ENCODE measurements at regions not wholly inside any gene's neighbourhood (a gene's known extent, or its start where the extent isn't known, plus 50 kb on each side); places are given as distances from the start of the nearest gene placed in this dataset.

DNA sequence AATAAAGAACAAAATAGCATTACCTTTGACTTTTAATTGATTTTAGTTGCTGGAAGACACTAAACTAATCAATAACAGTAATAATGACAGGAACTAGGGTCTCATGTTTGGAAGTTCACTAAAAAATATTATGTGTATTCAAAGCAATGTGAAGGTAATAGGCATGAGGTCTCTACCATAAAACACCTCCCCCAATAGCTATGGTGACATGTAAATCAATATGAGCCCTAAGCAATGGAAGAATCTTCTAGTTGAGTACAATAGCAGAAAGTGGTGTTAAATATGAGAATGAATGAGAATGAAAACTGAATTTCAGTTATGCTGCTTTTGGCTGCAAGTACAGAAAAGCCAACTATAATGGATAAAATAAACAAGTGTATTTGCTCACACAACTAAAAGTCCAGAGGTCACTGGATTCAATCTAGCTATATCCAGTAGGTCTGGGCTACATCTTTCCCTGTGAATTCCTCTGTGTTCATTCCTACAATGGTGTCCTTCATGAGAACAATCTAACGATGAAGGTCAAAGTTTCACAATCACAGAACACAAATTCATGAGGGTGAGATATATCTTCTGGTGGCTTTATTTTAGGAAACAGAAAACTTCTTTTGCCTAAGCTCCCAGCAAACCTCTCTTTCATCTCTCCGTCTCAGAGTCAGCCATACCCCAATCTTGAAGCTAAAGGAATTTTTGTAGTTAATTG is 728.0 kb downstream of the FSCB start:
- DNase-seq (ENCODE audit: low spot score) = no peak
- Histone ChIP-seq H3K4me1 (ENCODE audit: insufficient read depth, low read length, poor library complexity, severe bottlenecking) (no peaks in the 10 kb centered on the region), H3K9me3 (ENCODE audit: low read depth, low read length, poor library complexity, severe bottlenecking) (peaks cover 3% of the 10 kb centered on the region), H3K4me3 (ENCODE audit: low read depth, low read length, poor library complexity, severe bottlenecking) (no peak overlapping the region), H3K27me3 (replicated peaks; ENCODE audit: insufficient read depth, low read depth, low read length, poor library complexity) (no peaks in the 10 kb centered on the region), H3K36me3 (ENCODE audit: insufficient read depth, low read length, poor library complexity, severe bottlenecking) (no peaks in the 10 kb centered on the region), H3K27ac (ENCODE audit: low read depth, low read length, poor library complexity, severe bottlenecking) (no peak overlapping the region)
- CTCF ChIA-PET = no interaction called here
- POLR2A ChIA-PET (ENCODE audit: low non-redundant PET) = no interaction called here
- intact Hi-C loops (cut with micrococcal nuclease; ENCODE audit: unreplicated experiment) = no loop called here
- no peak for TF ChIP-seq CTCF (conservative IDR thresholded peaks at IDR 0.05; ENCODE audit: low read depth, low read length)
- no peak for TF ChIP-seq EZH2 (IDR thresholded peaks at IDR 0.05; ENCODE audit: borderline replicate concordance, low read depth, low read length, poor library complexity, severe bottlenecking)
- no TSS peak for BruUV-seq (replicated peaks)

GRCh38 chr14:43778570-43778936 is 728.5 kb downstream of the FSCB start:
- H3K27ac ChIP-seq (ENCODE audit: low read depth, low read length, poor library complexity, severe bottlenecking) = no peak overlapping the region
- ChIA-PET POLR2A (ENCODE audit: low non-redundant PET) (no interaction called here), CTCF (no interaction called here)
- no peaks in the 10 kb centered on the region for H3K27me3 ChIP-seq (replicated peaks; ENCODE audit: insufficient read depth, low read depth, low read length, poor library complexity)
- H3K4me1 ChIP-seq (ENCODE audit: insufficient read depth, low read length, poor library complexity, severe bottlenecking) = no peaks in the 10 kb centered on the region
- DNase-seq (ENCODE audit: low spot score) = no peak
- H3K4me3 ChIP-seq (ENCODE audit: low read depth, low read length, poor library complexity, severe bottlenecking) = no peak overlapping the region
- TF ChIP-seq CTCF (conservative IDR thresholded peaks at IDR 0.05; ENCODE audit: low read depth, low read length) = no peak
- no peak for TF ChIP-seq EZH2 (IDR thresholded peaks at IDR 0.05; ENCODE audit: borderline replicate concordance, low read depth, low read length, poor library complexity, severe bottlenecking)
- H3K36me3 ChIP-seq (ENCODE audit: insufficient read depth, low read length, poor library complexity, severe bottlenecking) = no peaks in the 10 kb centered on the region
- intact Hi-C loops (cut with micrococcal nuclease; ENCODE audit: unreplicated experiment) = no loop called here
- BruUV-seq (replicated peaks) = no TSS peak
- H3K9me3 ChIP-seq (ENCODE audit: low read depth, low read length, poor library complexity, severe bottlenecking) = peaks cover 3% of the 10 kb centered on the region

- CTCF ChIA-PET = no interaction called here
- H3K4me3 ChIP-seq (ENCODE audit: low read depth, low read length, poor library complexity, severe bottlenecking) = no peak overlapping the region
- H3K27me3 ChIP-seq (replicated peaks; ENCODE audit: insufficient read depth, low read depth, low read length, poor library complexity) = no peaks in the 10 kb centered on the region
- no peaks in the 10 kb centered on the region for H3K36me3 ChIP-seq (ENCODE audit: insufficient read depth, low read length, poor library complexity, severe bottlenecking)
- peak; percentile 7 for DNase-seq (ENCODE audit: low spot score)
- no peak overlapping the region for H3K27ac ChIP-seq (ENCODE audit: low read depth, low read length, poor library complexity, severe bottlenecking)
- no peaks in the 10 kb centered on the region for H3K9me3 ChIP-seq (ENCODE audit: low read depth, low read length, poor library complexity, severe bottlenecking)
- POLR2A ChIA-PET (ENCODE audit: low non-redundant PET) = no interaction called here
- H3K4me1 ChIP-seq (ENCODE audit: insufficient read depth, low read length, poor library complexity, severe bottlenecking) = peaks cover 4% of the 10 kb centered on the region
- TF ChIP-seq CTCF (conservative IDR thresholded peaks at IDR 0.05; ENCODE audit: low read depth, low read length) = no peak
- BruUV-seq (replicated peaks) = no TSS peak
- intact Hi-C loops (cut with micrococcal nuclease; ENCODE audit: unreplicated experiment) = no loop called here
These were observed 741.6 kb downstream of the FSCB start for GRCh38 chr14:43765474-43765873.
